SK-N-SH treated with all-trans-retinoic acid at 6 μM for 48 hours (cell line): ENCODE measurements at regions not wholly inside any gene's neighbourhood (a gene's known extent, or its start where the extent isn't known, plus 50 kb on each side); places are given as distances from the start of the nearest gene placed in this dataset.

Experiments used
- CSDC2 ChIP-seq: fragments of 250-450 bp; sonication (Bioruptor Pico); IDR thresholded peaks from 2 replicates; pipeline ENCODE4 v1.5.0; 2020; ENCODE audit warnings: mild to moderate bottlenecking, moderate library complexity
- CSRNP3 ChIP-seq: fragments of 250-450 bp; sonication (Bioruptor Pico); IDR thresholded peaks from 2 replicates; pipeline ENCODE4 v1.5.1; 2021; ENCODE audit warnings: mild to moderate bottlenecking, moderate library complexity
- ESRRG ChIP-seq: fragments of 250-450 bp; sonication (Bioruptor Pico); IDR thresholded peaks from 2 replicates; pipeline ENCODE4 v1.6.1; 2021; ENCODE audit warnings: mild to moderate bottlenecking
- PATZ1 ChIP-seq: fragments of 250-450 bp; sonication (Bioruptor Pico); IDR thresholded peaks from 2 replicates; pipeline ENCODE4 v1.8.0; 2020; ENCODE audit warnings: mild to moderate bottlenecking, moderate library complexity, borderline replicate concordance
- PPARA ChIP-seq: fragments of 250-450 bp; sonication (Bioruptor Pico); IDR thresholded peaks from 2 replicates; pipeline ENCODE4 v1.5.0; 2020; ENCODE audit warnings: mild to moderate bottlenecking, borderline replicate concordance
- RARB ChIP-seq: fragments of 250-450 bp; sonication (Bioruptor Pico); IDR thresholded peaks from 2 replicates; pipeline ENCODE4 v1.8.0; 2021; ENCODE audit warnings: mild to moderate bottlenecking, moderate library complexity
- TSHZ2 ChIP-seq: fragments of 250-450 bp; sonication (Bioruptor Pico); IDR thresholded peaks from 2 replicates; pipeline ENCODE4 v1.5.0; 2020; ENCODE audit warnings: mild to moderate bottlenecking, moderate library complexity
- ZC3H10 ChIP-seq: fragments of 250-450 bp; sonication (Bioruptor Pico); IDR thresholded peaks from 2 replicates; pipeline ENCODE4 v1.5.1; 2021; ENCODE audit warnings: mild to moderate bottlenecking, moderate library complexity
- ZNF70 ChIP-seq: fragments of 450-650 bp; formaldehyde crosslinking; IDR thresholded peaks from 2 replicates; pipeline ENCODE4 v1.5.0; 2020; ENCODE audit warnings: mild to moderate bottlenecking, moderate library complexity
- ZNF8 ChIP-seq: fragments of 450-650 bp; formaldehyde crosslinking; IDR thresholded peaks from 2 replicates; pipeline ENCODE4 v1.5.0; 2020; ENCODE audit warnings: mild to moderate bottlenecking, moderate library complexity

- TF ChIP-seq ZC3H10 (CRISPR knock-in tag) (no peak), ZNF8 (CRISPR knock-in tag) (no peak), CSDC2 (CRISPR knock-in tag) (no peak), PATZ1 (no peak), PPARA (CRISPR knock-in tag) (no peak), ZNF70 (no peak), CSRNP3 (CRISPR knock-in tag) (no peak), ESRRG (no peak), RARB (CRISPR knock-in tag) (no peak), TSHZ2 (CRISPR knock-in tag) (no peak)
Measured at GRCh38 chr7:50862302-50862701, 79.6 kb upstream of the GRB10 start.
